ENCODE measurements at regions not wholly inside any gene's neighbourhood (a gene's known extent, or its start where the extent isn't known, plus 50 kb on each side); places are given as distances from the start of the nearest gene placed in this dataset.
"Not testable (repeated sequence)": the region's sequence is repeated elsewhere in the genome, so short reads cannot be mapped to it uniquely, and the experiment has no call there.

- not testable (repeated sequence) for TF ChIP-seq CTCF (conservative IDR thresholded peaks at IDR 0.05; ENCODE audit: low read length); EZH2phosphoT487 (IDR thresholded peaks at IDR 0.05; ENCODE audit: borderline replicate concordance, low read depth, low read length)
Measured at GRCh38 chr1:213358368-213358767, 307.3 kb downstream of the RPS6KC1 start.
